GM04504 (cell line): ENCODE measurements at regions not wholly inside any gene's neighbourhood (a gene's known extent, or its start where the extent isn't known, plus 50 kb on each side); places are given as distances from the start of the nearest gene placed in this dataset.
A peak's percentile ranks its signal among the peaks of the same experiment; 100 is the strongest.
"Not testable (repeated sequence)": the region's sequence is repeated elsewhere in the genome, so short reads cannot be mapped to it uniquely, and the experiment has no call there.

Experiments
- DNase-seq: peaks from one replicate; pipeline ENCODE4 v3.0.0-alpha.2; 2012; ENCODE audit warnings: low read depth

DNA sequence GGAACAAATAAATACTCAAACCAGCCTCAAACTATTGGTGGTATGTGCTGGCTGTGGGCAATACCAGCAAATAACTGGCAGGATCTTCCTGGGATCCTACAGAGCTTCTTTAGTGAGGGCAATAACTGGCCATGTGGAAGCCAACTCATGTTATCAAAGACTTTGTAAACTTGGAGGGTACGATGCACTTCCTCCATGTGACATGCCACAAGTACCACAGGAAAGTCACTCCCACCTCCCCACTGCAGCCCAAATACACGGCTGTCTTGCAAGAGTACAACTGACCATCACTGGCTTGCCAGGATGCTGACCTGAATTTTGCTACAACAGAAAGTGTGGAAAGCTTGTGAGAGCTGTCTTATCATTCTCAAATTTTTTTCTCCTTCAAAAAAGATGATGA is 93.3 kb upstream of the MAML3 start:
- no peak for DNase-seq

- DNase-seq: no peak
These were observed 92.2 kb upstream of the MAML3 start for GRCh38 chr4:140246216-140246615.

DNA sequence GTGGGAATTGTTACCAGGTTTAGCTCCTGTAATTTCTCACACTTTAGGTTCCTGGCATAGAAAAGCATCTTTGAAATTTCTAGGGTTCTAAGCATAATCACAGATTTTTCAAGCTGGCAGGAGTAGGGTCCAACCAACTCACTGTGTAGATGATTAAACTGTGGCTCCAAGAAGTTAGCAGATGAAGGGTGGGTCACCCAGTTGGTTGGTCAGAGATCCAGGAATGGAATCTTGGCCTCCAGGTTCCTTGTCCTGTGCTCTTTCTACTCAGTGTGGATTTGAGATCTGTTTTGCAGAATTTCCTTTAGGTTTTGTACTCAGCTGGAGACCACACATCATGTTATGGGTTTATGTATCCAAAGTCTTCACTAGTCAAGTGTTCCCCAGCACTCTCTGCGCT is 90.3 kb upstream of the MAML3 start:
- DNase-seq: no peak

DNA sequence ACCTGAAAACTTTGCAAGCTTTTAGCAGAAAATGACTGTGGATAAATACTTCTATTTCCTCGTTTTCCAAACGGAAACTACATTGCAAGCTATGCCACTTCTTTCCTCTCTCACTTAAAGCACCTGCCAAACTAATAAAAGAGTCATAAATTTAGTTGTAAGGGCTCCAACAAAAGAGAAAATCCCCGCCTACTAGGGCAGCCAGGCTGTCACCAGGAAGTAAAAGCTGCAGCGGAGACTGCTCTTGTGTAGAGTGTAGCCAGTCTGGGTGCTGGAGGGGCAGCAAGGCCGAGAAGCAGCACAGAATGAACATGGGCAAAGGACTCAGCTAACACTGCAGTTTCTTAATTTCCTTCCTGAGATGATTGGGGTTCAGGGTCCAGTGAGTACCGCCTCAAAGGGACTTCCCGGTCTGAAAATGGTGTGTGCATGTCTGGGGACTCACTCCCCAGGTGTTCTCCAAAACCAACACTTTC is 89.3 kb upstream of the MAML3 start:
- DNase-seq: no peak

DNA sequence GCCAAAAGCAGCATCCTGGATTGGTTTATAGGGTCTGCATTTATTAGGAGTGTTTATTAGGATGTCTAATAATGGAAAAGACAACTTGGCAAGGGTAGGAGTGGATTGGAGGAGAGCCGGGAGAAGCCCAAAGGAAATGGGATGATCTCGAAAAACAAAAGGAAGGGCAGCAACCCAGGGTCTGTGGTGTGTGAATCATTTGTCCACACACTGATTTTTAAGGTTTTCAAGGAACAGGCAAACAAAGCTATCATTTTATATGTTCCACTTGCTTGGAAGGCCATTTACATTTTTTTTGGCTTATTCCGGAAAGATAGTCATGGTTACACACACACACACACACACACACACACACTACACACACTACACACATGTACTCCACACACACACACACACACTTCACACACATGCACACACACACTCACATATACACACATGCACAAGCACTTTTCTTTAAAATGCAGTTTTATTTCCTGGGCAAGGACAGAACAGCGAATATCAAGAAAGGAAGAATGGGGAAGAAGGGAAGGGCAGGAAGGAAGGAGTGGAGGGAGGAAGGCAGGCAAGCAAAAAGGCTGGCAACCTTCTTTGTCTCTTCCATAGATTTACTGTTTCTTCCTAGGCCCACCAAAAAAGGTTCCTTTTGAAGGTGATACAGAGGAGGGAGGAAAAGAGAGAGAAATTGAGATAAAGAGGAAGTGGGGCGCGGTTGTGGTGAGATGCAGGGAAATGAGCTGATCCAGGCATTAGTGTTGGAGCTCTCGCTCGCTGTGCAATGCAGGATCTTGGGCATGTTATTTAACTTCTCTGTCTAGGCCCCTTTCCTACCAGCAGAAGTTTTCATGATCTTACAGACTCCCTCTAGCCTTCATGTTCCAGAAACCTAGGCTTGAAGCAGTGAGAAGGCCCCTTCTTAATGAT is 88.6 kb upstream of the MAML3 start:
- no peak for DNase-seq

DNA sequence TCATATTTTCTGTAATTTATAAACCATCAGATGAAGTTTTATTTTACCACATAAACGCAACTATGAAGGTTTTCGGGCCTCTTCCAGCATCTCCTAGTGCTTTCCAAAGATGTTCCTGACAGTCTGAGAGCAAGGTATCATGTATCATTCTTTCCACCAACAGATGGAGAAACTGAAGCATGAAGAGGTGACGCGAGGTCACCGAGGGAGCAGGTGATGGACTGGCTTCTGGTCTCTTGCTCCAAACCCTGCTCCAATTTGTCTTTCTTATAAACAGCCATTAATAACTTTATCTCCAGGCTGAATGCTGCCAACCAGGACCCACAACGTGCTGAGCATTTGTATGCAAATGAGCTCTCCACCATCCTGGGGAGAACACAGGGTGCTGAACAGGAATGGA is 86.3 kb upstream of the MAML3 start:
- DNase-seq: no peak

DNA sequence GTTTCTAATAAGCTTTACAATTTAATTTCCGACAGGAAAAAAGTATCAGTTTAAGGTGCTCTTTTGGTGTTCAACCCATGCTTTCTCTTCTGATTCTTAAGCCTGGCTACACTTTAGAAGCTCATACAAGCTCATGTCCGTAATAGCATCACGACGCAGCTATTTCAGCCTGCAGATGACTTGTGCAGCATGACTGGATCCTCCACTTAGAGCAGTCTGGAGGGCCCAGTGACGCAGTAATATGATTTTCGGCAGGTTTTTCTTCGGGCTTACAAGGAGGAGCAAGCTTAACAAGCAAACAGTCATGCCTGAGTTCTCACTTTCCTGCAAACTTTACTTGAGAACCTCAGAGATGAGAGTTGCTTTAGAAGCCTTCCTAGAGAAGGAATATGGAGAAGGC is 85.3 kb upstream of the MAML3 start:
- no peak for DNase-seq

DNA sequence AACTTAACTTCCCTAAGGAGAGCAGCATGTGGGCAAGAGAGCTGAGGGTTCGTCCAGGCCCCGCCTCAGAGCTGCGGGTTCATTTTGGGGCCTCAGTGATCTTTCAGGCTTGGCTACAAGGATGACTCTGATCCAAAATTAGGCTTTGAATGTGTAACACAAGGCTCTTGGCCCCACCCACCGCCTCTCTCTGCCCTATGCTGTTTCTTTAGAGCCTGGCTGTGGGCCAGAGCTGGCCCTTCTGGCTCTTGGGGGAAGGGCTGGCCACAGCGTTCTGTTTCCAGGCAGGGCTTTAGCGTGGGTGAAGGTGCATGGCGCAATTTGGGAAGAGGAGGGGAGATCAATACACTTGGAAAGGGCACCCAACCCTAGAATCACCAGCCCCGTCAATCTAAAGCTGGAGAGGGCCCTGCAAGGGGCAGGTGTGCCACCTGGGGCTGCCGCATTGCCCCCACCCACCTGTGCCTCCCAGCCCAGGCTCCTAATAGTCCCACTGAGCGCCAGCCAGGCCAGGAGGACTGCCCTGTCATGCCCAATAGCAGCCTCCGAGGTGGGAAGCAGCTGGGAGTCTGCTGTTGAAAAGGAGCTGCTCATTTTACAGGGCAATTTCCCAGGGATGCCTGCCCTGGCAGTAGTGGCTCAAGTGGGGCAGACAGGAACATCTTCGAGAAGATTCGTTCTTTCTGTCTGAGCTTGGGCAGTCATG is 84.5 kb upstream of the MAML3 start:
- DNase-seq: peak; percentile 57

DNA sequence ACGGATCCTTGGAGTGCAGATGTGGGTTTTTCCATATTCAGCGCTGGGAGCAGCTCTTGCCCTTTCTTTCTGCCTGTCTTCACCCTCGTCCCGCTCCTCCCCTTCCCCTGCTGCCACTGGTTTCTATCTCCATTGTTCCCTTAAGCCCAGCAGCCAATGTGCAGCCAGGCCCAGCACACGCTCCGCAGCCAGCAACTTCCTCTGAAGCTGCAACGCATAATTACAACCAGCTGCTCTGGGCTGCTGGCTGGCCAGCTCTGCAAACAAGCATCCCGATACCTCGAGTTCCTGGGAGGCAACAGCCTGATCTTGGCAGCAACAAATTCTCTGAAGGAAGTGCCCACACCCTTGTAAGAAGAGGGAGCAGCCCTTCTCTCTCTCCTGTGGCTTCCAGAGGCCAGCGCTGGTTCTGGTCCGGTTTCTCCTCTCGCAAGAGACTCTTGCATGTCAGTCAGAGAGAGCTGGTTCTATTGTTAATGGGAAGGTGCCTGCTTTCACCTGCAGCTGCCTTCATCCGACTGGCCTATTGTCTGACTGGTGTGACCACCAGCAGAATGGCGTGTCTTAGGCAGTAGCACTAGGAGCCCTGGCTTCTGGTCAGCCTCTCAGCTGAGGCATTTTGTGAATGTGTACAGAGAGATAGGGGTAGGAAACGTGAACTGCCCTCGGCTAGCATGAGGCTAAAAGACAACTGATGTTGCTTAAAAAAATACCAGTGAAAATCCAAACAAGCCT is 83.8 kb upstream of the MAML3 start:
- peak; percentile 91 for DNase-seq

DNA sequence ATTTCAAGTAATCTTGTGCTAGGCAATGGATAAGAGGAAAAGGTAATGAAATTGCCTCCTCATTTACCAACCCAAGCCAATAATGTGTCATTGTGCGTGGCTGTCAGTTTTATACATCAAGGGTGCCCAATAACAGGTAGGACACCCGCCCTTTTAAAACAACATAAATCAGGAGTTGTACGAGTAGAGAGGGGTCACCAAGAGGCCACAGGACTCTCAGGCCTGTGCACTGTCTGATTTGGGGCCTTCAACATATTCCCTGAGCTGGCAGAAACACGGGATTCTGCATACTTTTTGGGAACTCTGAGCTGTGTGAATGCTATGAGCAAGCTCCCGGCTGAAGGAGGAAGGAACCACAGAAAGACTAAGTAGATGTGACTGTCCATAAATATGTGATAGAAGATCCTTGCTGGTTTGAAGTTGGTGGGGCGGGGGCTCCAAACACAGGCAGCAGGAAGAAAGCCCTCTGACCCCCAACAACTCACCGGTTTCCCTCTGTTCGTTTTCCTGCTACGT is 82.7 kb upstream of the MAML3 start:
- no peak for DNase-seq

DNA sequence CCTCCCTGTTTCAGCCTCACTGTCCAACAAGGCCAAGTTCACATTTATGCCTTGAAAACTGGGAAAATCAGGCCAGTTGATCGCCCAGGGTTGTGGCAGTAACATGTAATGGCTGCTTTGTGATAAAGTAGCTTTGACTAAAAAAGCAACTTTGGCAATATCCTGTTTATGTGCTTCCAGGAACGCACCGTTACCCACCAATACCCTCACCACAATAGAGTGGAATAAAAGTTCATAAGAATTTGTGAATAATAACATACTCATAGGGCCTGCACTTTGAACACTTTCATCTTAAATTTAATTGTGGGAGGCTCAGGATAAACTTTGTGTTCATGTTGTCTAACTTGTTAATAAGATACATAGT is 80.7 kb upstream of the MAML3 start:
- DNase-seq: no peak

DNA sequence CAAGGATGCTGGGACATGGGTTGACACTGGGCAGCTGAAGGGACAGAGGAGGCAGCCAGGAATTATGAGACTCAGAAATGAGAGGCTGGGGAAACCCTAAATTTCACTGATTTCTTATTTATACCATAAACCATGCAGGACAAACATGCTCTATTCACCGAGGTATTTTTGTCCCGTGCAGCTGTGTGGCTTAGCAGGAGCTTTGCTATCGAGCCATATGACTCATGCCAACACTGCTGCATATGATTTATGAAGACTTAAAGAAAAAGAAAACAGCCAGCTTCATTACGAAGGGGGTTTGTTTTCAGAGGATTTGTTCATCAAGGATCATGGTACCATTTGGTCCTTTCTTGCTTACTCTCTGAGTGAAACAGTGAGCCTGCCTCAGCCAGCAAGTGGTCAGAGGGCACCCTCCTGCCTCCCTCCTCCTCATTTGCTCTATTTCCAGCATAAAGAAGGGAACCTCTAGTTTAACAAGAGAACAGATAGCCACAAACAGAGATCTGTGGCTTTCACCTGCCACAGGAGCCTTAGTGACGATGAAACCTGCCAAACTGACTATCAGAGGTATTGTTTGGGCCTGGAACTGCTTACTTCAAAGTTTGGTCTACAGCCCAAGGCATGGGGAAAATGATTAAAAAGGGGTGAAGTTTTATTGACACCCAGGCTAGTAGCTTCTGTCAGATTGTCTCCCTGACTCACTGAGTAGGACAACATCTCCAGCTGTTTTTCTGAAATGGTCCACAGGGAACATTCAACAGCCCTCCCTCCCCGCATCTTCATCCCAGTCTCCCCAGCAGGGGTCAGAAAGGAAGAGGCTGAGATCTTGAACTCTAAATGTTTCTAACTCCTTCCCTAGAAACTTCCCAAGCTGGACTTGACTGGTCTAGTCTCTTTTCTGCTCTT is 80.1 kb upstream of the MAML3 start:
- no peak for DNase-seq

DNA sequence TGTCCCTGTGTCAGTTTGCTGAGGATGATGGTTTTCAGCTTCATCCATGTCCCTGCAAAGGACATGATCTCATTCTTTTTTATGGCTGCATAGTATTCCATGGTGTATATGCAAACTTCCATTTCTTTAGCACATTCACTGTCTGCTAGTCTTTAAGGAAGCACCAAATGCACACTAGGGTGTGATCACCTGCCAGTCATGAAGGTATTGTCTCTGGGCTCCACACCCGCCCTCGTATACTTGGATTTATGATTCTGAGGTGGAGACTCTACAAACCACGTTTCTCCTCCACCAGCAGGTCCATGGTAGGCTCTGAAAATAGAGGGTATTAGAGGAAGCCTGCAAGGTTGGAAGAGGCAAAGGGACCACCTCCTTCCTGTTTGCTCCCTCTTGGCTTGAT is 75.9 kb upstream of the MAML3 start:
- no peak for DNase-seq

- DNase-seq: no peak
These were observed 73.3 kb upstream of the MAML3 start for GRCh38 chr4:140227286-140227685.

GRCh38 chr4:140223056-140223810 is 69.2 kb upstream of the MAML3 start:
- no peak for DNase-seq

DNA sequence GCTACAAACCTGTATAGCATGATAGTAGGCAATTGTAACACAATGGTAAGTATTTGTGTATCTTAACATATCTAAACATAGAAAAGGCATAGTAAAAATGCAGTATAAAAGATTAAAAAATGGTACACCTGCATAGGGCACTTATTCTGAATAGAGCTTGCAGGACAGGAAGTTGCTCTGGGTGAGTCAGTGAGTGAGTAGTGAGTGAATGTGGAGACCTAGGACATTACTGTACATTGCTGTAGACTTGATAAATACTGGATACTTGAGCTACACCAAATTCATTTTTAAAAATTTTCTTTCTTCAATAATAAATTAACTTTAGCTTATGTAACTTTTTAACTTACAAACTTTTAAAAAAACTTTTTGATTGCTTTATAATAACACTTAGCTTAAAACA is 68.2 kb upstream of the MAML3 start:
- no peak for DNase-seq

DNA sequence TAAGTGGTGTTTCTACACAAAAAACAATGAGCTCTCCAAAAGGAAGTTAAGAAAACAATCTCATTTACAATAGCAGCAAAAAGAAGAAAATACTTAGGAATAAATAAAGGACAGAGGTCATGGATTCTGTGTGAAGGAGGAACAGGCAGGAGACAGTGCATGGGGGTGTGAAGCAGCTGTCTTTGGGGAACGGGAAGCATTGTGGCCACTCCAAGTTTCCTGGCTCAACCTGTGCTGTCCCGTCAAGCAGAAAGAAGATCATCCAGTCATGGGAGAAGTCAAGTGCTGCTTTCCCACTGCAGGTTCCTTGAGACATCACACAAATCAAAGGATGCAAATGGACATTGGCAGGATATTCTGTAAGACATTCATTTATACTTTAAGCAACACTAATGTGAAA is 66.1 kb upstream of the MAML3 start:
- DNase-seq: no peak

DNA sequence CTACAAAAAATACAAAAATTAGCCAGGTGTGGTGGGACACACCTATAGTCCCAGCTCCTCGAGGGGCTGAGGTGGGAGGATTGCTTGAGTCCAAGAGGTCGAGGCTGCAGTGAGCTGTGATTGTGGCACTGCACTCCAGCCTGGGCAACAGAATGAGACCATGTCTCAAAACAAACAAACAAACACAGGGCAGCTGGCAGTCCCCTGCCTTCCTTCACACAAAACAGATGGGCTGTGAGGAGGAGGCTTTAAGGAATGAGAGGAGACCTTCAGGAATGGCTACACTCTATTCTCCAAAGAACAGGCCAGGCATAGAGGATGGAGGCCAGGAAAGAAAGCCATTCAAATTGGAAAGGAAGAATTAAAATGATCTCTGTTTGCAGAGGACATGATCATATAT is 65.6 kb upstream of the MAML3 start:
- no peak for DNase-seq

GRCh38 chr4:140219070-140219469 is 65.1 kb upstream of the MAML3 start:
- DNase-seq: not testable (repeated sequence)

DNA sequence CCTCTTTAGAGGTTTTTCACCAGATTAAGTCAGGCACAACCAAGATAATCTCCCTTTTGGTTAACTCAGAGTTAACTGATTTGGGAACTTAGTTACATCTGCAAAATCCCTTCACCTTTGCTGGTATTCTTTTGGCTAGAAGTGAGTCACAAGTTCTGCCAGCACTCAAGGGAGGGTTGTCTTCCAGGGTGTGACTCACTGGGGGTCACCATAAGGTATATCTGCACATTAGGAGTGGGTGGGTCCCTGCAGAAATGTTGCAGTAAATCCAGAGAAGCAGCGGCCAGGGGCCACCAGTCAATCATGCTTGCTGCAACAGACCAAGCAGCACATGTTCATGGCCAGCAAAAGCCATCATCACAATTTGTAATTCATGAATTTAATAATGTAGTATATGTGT is 59.8 kb upstream of the MAML3 start:
- no peak for DNase-seq

DNA sequence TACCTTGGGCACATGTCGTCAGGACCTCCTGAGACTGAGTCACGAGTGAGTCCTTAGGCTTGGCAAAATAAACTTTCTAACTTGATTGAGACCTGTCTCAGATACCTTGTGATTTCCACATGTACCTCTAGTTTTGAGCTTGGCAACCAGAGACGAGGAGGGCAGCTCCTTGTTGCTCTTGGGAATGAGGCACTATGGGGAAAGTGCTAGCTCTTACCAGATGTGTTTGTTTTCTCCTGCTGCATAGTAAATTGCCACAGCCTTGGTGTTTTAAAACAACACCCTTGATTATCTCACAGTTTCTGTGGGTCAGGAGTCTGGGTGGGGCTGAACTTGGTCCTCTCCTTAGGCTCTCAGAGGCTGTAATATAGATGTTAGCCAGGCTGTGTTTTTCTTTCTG is 59.1 kb upstream of the MAML3 start:
- no peak for DNase-seq
